ENCODE measurements at regions not wholly inside any gene's neighbourhood (a gene's known extent, or its start where the extent isn't known, plus 50 kb on each side); places are given as distances from the start of the nearest gene placed in this dataset.

- no peak overlapping the region for H3K4me3 Mint-ChIP-seq
- intact Hi-C loops (cut with micrococcal nuclease): no loop called here
- no peaks in the 10 kb centered on the region for H3K9me3 Mint-ChIP-seq
- no peaks in the 10 kb centered on the region for H3K4me1 Mint-ChIP-seq (ENCODE audit: low read depth)
- no peak for DNase-seq
- CTCF ChIA-PET: no interaction called here
- H3K27me3 Mint-ChIP-seq (ENCODE audit: low read depth): no peaks in the 10 kb centered on the region
- no peaks in the 10 kb centered on the region for H3K36me3 Mint-ChIP-seq (ENCODE audit: low read depth)
- no peak overlapping the region for H3K27ac Mint-ChIP-seq
These were observed 60.2 kb upstream of the RPS6KA2 start for GRCh38 chr6:166687070-166687878.

- Mint-ChIP-seq H3K27ac (no peak overlapping the region), H3K4me3 (no peak overlapping the region), H3K9me3 (no peaks in the 10 kb centered on the region), H3K27me3 (ENCODE audit: low read depth) (no peaks in the 10 kb centered on the region), H3K36me3 (ENCODE audit: low read depth) (no peaks in the 10 kb centered on the region), H3K4me1 (ENCODE audit: low read depth) (no peaks in the 10 kb centered on the region)
- intact Hi-C loops (cut with micrococcal nuclease): no loop called here
- CTCF ChIA-PET: no interaction called here
- no peak for DNase-seq
These were observed 59.3 kb upstream of the RPS6KA2 start for GRCh38 chr6:166686317-166686716.

- Mint-ChIP-seq H3K4me1 (ENCODE audit: low read depth) (no peaks in the 10 kb centered on the region), H3K4me3 (no peak overlapping the region), H3K36me3 (ENCODE audit: low read depth) (no peaks in the 10 kb centered on the region), H3K27me3 (ENCODE audit: low read depth) (no peaks in the 10 kb centered on the region), H3K27ac (no peak overlapping the region), H3K9me3 (no peaks in the 10 kb centered on the region)
- CTCF ChIA-PET: interaction anchor here (0.6 kb wide), 1 partner anchor 284 kb away, joined by 3 read pairs; no protein-coding TSS in a partner anchor
- intact Hi-C loops (cut with micrococcal nuclease): no loop called here
- no peak for DNase-seq
These were observed 57.8 kb upstream of the RPS6KA2 start for GRCh38 chr6:166684866-166685265.

GRCh38 chr6:166684170-166684569, 57.1 kb upstream of the RPS6KA2 start:
- no peak overlapping the region for H3K4me3 Mint-ChIP-seq
- intact Hi-C loops (cut with micrococcal nuclease): no loop called here
- H3K27me3 Mint-ChIP-seq (ENCODE audit: low read depth): no peaks in the 10 kb centered on the region
- no peaks in the 10 kb centered on the region for H3K4me1 Mint-ChIP-seq (ENCODE audit: low read depth)
- CTCF ChIA-PET: no interaction called here
- no peaks in the 10 kb centered on the region for H3K9me3 Mint-ChIP-seq
- no peaks in the 10 kb centered on the region for H3K36me3 Mint-ChIP-seq (ENCODE audit: low read depth)
- DNase-seq: no peak
- H3K27ac Mint-ChIP-seq: no peak overlapping the region

GRCh38 chr6:166683477-166683876, 56.4 kb upstream of the RPS6KA2 start:
- Mint-ChIP-seq H3K27ac (no peak overlapping the region), H3K4me3 (no peak overlapping the region), H3K9me3 (no peaks in the 10 kb centered on the region), H3K27me3 (ENCODE audit: low read depth) (no peaks in the 10 kb centered on the region), H3K4me1 (ENCODE audit: low read depth) (no peaks in the 10 kb centered on the region), H3K36me3 (ENCODE audit: low read depth) (no peaks in the 10 kb centered on the region)
- no peak for DNase-seq
- intact Hi-C loops (cut with micrococcal nuclease): no loop called here
- CTCF ChIA-PET: no interaction called here

- no peak overlapping the region for H3K4me3 Mint-ChIP-seq
- intact Hi-C loops (cut with micrococcal nuclease): no loop called here
- CTCF ChIA-PET: no interaction called here
- no peak overlapping the region for H3K27ac Mint-ChIP-seq
- no peaks in the 10 kb centered on the region for H3K27me3 Mint-ChIP-seq (ENCODE audit: low read depth)
- no peaks in the 10 kb centered on the region for H3K4me1 Mint-ChIP-seq (ENCODE audit: low read depth)
- no peaks in the 10 kb centered on the region for H3K9me3 Mint-ChIP-seq
- H3K36me3 Mint-ChIP-seq (ENCODE audit: low read depth): no peaks in the 10 kb centered on the region
- no peak for DNase-seq
These were observed 52.5 kb upstream of the RPS6KA2 start for GRCh38 chr6:166679566-166679965.

- intact Hi-C loops (cut with micrococcal nuclease): no loop called here
- DNase-seq: no peak
- no peaks in the 10 kb centered on the region for H3K4me1 Mint-ChIP-seq (ENCODE audit: low read depth)
- H3K27ac Mint-ChIP-seq: no peak overlapping the region
- H3K4me3 Mint-ChIP-seq: no peak overlapping the region
- no peaks in the 10 kb centered on the region for H3K27me3 Mint-ChIP-seq (ENCODE audit: low read depth)
- no peaks in the 10 kb centered on the region for H3K9me3 Mint-ChIP-seq
- CTCF ChIA-PET: no interaction called here
- no peaks in the 10 kb centered on the region for H3K36me3 Mint-ChIP-seq (ENCODE audit: low read depth)
These were observed 51.4 kb upstream of the RPS6KA2 start for GRCh38 chr6:166678426-166678825.

- H3K27ac Mint-ChIP-seq: no peak overlapping the region
- H3K27me3 Mint-ChIP-seq (ENCODE audit: low read depth): no peaks in the 10 kb centered on the region
- H3K9me3 Mint-ChIP-seq: no peaks in the 10 kb centered on the region
- H3K4me1 Mint-ChIP-seq (ENCODE audit: low read depth): no peaks in the 10 kb centered on the region
- H3K4me3 Mint-ChIP-seq: no peak overlapping the region
- intact Hi-C loops (cut with micrococcal nuclease): no loop called here
- DNase-seq: no peak
- H3K36me3 Mint-ChIP-seq (ENCODE audit: low read depth): no peaks in the 10 kb centered on the region
- CTCF ChIA-PET: no interaction called here
These were observed 50.9 kb upstream of the RPS6KA2 start for GRCh38 chr6:166677941-166678340.

Measured in activated naive CD4-positive, alpha-beta T cell treated with anti-CD3 and anti-CD28 coated beads for 36 hours (primary cell).